GM19452 (cell line): ENCODE measurements at regions not wholly inside any gene's neighbourhood (a gene's known extent, or its start where the extent isn't known, plus 50 kb on each side); places are given as distances from the start of the nearest gene placed in this dataset.
"Not testable (repeated sequence)": the region's sequence is repeated elsewhere in the genome, so short reads cannot be mapped to it uniquely, and the experiment has no call there.

ENCODE experiments used
- ATAC-seq: cut with Tn5 transposase; IDR thresholded peaks from one replicate; pipeline ENCODE4 v1.9.1; 2021; ENCODE audit not compliant: unreplicated experiment

- ATAC-seq, result no peak
Observed at GRCh38 chr20:17837179-17837578, 131.4 kb downstream of the SNX5 start.

- ATAC-seq, result no peak
Observed at GRCh38 chr20:17836303-17836861, 132.2 kb downstream of the SNX5 start.

GRCh38 chr20:17835934-17836300, 132.7 kb downstream of the SNX5 start:
- no peak for ATAC-seq

DNA sequence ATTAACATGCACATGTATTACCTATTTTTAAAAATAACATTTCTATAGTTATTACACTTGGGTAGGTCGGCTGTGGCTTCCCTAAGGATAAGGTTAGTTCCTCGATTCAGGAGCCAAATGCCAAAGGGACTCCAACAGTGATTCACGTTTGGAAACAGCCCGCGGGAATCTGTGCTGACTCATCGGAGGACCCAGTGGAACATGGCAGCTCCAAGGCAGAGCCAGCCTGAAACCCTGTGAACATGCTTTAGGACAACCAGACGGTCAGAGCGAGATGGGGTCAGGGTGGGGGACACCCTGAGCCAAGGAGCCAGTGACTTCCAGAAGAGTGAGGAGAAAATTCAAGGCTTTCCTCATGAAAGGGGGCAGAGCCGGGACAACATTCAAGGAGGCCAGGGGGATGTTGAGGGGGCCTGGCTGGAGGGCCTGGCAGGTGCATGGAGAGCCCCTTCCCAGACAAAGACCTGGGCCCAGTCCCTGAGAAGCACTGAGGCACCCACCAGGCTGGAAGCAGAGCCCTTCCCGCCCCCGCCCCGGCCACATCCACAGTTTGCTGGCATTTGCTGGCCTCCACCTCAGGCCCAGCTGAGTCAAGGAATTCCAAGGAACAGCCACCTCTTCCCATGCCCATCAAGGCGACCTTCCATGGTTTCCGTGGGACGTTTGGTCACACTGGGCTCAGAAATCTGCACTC, 133.2 kb downstream of the SNX5 start:
- no peak for ATAC-seq

DNA sequence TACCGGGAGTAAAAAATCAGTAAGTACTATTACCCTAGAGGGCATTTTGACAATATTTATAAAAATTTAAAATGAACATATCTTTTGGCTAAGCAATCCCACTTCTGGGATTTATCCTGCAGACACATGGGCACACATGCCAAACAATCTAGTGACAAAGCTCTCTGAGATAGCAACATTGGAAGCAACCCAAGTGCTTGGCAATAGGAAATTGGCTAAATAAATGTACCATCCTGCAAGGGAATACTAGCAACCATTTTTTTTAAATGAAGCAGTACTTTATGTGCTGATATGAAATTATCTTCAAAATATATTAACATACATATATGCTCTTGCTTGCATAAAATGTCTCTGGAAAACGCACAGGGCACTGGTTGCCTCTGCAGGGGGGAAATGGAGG, 133.8 kb downstream of the SNX5 start:
- no peak for ATAC-seq

DNA sequence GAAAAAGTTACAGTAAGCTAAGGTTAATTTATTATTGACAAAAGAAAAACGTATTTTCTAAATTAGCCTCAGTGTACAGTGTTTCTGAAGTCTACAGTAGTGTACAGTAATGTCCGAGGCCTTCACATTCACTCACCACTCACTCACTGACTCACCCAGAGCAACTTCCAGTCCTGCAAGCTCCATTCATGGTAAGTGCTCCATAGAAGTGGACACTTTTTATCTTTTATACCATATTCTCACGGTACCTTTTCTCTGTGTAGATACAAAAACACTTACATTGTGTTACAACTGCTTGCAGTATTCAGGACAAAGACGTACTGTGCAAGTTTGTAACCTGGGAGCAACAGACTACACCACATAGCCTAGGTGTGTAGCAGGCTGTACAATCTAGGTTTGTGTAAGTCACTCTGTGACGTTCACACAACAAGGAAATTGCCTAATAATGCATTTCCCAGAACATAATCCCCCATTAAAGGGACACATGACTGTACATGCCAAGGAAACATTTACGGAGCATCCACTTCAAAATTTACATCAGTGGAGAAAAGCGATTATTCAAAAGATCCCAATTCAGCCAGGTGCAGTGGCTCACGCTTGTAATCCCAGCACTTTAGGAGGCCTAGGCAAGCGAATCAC, 133.4 kb downstream of the BANF2 start:
- no peak for ATAC-seq

DNA sequence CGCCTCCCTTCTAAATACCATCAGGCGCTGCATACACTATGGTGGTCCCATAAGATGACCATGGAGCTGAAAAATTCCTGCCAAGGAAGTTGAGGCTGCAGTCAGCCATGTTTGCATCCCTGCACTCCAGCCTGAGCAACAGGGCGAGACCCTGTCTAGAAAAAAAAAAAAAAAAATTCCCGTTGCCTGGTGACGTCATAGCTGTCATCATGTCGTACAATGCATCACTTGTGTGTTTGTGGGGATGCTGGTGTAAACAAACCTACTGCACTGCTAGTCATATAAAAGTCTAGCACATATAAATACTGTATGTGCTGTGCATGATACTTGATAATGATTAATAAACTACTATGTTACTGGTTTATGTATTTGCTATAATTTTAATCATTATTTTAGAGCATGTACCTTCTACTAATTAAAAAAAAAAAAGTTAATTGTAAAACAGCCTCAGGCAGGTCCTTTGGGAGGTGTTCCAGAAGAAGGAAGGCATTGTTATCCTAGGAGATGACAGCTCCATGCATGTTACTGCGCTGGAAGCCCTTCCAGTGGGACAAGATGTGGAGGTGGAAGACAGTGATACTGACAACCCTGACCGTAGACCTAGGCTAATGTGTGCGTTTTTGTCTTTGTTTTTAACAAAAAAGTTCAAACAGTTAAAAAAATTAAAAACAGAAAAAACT, 132.6 kb downstream of the BANF2 start:
- ATAC-seq, result no peak

GRCh38 chr20:17828598-17829144, 128.9 kb downstream of the BANF2 start:
- ATAC-seq, result no peak

- ATAC-seq, result no peak
Observed at GRCh38 chr20:17827759-17828559, 128.2 kb downstream of the BANF2 start.

DNA sequence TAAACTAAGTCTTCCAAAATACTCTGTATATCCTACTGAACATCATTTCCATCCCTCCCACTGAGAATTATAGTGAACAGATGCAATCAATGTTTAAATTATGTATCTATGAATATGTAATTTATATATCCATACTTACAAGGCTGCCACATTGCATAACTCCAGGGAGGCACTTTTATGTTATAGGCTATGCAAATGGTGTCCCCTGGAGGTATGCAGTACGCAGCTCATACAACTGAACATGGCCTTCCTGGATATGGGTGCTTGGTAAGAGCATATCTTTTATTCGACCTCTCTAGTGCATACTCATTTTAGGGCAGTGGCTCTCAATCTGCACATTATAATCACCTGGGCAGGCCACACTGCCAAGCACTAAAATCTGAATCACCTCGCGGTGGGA, 127.3 kb downstream of the BANF2 start:
- no peak for ATAC-seq

DNA sequence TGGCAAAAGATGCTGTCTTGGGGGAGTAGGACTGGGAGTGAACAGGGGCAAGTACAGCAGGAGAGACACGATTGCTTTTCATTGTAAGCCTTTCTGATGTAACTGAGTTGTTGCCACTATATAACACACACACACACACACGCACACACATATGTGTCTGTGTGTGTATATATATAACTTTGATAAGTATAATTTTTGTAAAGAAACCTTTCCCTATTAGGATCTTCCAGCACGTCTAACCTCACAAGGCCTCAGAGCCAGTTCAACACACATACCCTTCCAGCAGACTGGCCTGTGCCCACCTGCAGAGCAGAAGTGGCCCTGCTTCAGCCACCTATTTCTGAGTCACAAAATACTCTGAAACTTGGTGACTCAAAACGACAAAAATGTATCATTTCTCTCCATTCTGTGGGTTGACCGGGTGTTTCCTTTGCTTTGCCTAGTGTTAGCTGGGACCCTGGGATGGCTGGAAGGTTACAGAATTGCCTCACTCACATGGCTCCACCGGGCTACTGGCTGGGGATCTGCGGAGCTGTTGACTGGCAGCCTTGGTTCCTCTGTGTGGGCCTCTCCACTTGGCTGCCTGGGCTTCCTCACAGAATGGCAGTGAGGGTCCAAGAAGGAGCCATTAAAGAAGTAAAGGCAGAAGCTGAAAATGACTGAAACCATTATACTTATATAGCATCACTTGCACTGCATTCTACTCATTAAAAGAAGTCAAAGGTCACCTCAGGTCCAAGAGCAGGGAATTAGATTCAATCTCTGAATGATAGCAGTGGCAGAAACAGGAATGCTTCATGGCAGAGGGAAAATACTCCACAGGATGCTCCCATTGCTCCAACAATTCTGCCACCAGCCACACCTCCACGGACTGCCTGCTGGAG, 126.4 kb downstream of the BANF2 start:
- peak; percentile 90 for ATAC-seq

GRCh38 chr20:17825252-17825959, 125.6 kb downstream of the BANF2 start:
- peak; percentile 20 for ATAC-seq

- no peak for ATAC-seq
Observed at GRCh38 chr20:17824676-17825251, 125.0 kb downstream of the BANF2 start.

DNA sequence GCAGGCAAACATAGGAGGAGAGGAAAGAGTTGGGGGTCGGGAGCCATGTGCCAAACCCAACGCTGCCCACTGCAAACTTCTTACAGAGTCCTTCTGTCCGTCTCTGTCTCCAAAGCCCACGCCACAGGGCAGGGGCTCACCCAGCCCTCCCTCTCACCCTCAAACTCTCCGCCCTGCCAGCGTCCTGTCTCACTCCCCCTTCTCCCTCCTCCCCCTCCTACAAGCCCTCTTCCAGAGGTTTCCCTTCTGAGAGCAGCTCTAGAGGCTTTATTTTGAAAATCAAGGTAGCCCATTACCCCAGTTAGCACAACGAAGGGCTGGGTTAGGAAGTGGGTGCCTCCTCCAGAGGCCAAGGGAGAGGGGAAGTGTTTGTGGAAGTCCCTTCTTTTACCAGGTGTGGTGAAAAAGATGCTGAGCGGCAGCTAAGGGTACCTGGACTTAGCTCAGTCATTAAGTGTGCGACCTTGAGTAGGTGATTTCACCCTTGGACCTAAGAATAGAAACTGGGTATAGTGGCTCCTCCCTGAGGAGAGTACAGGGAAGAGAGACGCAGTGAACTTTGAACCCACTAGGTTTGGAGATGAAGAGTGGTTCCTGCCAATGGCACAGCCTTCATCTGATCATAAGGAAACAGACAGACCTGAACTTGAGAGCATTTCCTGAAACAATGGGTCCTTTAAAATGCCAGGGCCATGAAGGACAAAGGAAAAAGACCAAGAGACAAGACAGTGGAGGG, 123.8 kb downstream of the BANF2 start:
- no peak for ATAC-seq

DNA sequence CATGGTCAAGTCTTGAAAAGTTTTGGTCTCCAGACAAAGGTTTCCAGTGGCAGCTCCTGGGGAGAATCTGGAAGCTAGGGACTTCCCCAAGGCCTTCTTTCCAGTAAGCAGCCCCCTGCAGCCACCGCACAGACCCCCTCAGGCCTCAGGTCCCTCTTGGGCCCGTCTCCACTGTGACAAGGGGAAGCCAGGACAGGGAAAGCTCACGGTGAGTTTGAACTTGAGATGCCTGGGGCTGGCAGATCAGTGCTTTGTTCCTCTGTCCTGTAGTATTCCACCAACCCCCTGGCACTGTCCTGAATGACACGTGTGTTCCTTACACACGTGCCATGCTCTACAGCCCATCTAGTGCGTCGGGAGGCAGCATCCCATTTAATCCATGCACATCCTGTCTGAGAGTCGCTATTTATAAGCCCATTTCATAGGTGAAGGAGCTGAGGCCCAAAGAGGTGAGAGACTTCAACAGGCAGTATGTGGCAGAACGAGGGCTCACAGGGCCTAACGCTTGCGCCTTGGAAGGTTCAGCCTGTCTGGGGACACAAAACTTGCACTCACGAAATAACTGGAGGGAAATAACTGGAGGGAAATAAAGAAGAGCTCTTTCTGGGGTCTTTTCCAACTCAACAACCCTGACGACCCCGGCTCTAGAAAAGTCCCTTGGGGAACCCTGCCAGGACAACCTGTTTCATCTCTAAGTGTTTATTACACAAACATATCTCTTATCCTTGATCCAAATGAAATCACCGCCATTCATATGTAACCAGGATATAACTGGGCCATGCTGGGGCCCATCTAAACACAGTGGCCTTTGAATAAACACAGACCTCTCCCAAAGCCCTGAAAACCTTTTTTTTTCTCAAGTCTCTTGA, 123.0 kb downstream of the BANF2 start:
- no peak for ATAC-seq

GRCh38 chr20:17822039-17822438, 122.3 kb downstream of the BANF2 start:
- ATAC-seq, result no peak

DNA sequence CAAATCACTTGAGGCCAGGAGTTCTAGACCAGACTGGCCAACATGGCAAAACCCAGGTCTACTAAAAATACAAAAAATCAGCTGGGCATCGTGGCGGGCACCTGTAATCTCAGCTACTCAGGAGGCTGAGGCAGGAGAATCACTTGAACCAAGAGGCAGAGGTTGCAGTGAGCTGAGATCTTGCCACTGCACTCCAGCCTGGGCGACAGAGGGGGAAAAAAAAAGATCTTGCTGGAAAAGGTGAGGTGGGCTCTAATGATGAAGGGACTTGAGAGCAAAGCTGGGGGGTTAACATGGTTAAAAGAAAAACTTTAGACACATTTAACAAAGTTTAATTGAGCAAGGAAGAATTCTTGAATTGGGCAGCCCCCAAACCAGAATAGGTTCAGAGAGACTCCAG, 121.8 kb downstream of the BANF2 start:
- not testable (repeated sequence) for ATAC-seq
